T-cell (primary cell): ENCODE measurements at regions not wholly inside any gene's neighbourhood (a gene's known extent, or its start where the extent isn't known, plus 50 kb on each side); places are given as distances from the start of the nearest gene placed in this dataset.

ENCODE experiments used
- ATAC-seq, 4 experiments: fragments of 200-7000 bp in 3 of 4; fragments of 150-1000 bp in 1 of 4; cut with Tn5 transposase; replicated peaks in 1 of 4; 1 replicate in 3 of 4; 2 replicates in 1 of 4; pipeline ENCODE4 v1.10.0; 2021; ENCODE audit warnings: moderate library complexity in 3 of 4, mild to moderate bottlenecking in 2 of 4, moderate number of reproducible peaks in 1 of 4
- CTCF ChIA-PET, 2 donors: fragments of 300-600 bp; sonication (Branson Sonifier 250); formaldehyde crosslinking; loops; one replicate each; lab custom pipeline; 2022; ENCODE audit warnings: antibody characterized with exemption in 2 of 2; lab: Charles Lee
- POLR2A ChIA-PET, 2 donors: fragments of 300-600 bp; sonication (Branson Sonifier 250); formaldehyde crosslinking; loops; one replicate each; lab custom pipeline; 2022; ENCODE audit warnings: antibody characterized with exemption in 2 of 2; lab: Charles Lee
- DNase-seq, 35 experiments: peaks; one replicate each; pipeline versions ENCODE4 v3.0.0 to v3.0.0-alpha.2; 2013 to 2023
- H3K27ac ChIP-seq: one replicate; pipeline ENCODE4 v1.5.1; 2013; ENCODE audit warnings: low read length
- H3K27me3 ChIP-seq, 2 experiments: replicated peaks in 1 of 2; 1 replicate in 1 of 2; 2 replicates in 1 of 2; pipeline versions ENCODE4 v1.6.1 to v1.7.0; 2013; ENCODE audit warnings: low read length in 1 of 2, mixed read lengths in 1 of 2; ENCODE audit not compliant: control insufficient read depth in 2 of 2, insufficient read depth in 2 of 2; ENCODE audit errors: extremely low read depth in 1 of 2
- H3K36me3 ChIP-seq, 2 donors: 1 replicate in 1 of 2; 2 replicates in 1 of 2; pipeline versions ENCODE4 v1.6.1 to v1.7.0; 2013; ENCODE audit warnings: low read length in 1 of 2; ENCODE audit not compliant: control insufficient read depth in 2 of 2, insufficient read depth in 1 of 2; ENCODE audit errors: extremely low read depth in 1 of 2
- H3K4me1 ChIP-seq, 2 experiments: 1 replicate in 1 of 2; 2 replicates in 1 of 2; pipeline versions ENCODE4 v1.6.1 to v1.7.0; 2013; ENCODE audit warnings: low read length in 2 of 2, mixed read lengths in 1 of 2; ENCODE audit not compliant: insufficient read depth in 2 of 2, control insufficient read depth in 1 of 2; ENCODE audit errors: extremely low read depth in 1 of 2
- H3K4me3 ChIP-seq, 2 donors: 1 replicate in 1 of 2; 2 replicates in 1 of 2; pipeline versions ENCODE4 v1.5.1 to v1.7.0; 2013; ENCODE audit warnings: mild to moderate bottlenecking in 2 of 2, low read length in 1 of 2, moderate library complexity in 1 of 2; ENCODE audit not compliant: control insufficient read depth in 1 of 2; ENCODE audit errors: extremely low read depth in 1 of 2
- H3K9me3 ChIP-seq: 2 replicates; pipeline ENCODE4 v1.7.0; 2013
- H3K27ac Mint-ChIP-seq, 2 donors: one replicate each; pipeline ENCODE4 v1.8.0; 2020 to 2021; ENCODE audit warnings: mild to moderate bottlenecking in 2 of 2, mixed read lengths in 2 of 2
- H3K27me3 Mint-ChIP-seq, 2 donors: one replicate each; pipeline ENCODE4 v1.8.0; 2021 to 2022; ENCODE audit warnings: mixed read lengths in 2 of 2
- H3K36me3 Mint-ChIP-seq: one replicate; pipeline ENCODE4 v1.8.0; 2021; ENCODE audit warnings: mixed read lengths
- H3K4me1 Mint-ChIP-seq, 3 donors: one replicate each; pipeline ENCODE4 v1.8.0; 2020 to 2022; ENCODE audit warnings: mixed read lengths in 3 of 3, mild to moderate bottlenecking in 1 of 3
- H3K4me3 Mint-ChIP-seq, 3 donors: one replicate each; pipeline ENCODE4 v1.8.0; 2020 to 2022; ENCODE audit warnings: mild to moderate bottlenecking in 3 of 3, mixed read lengths in 3 of 3, moderate library complexity in 3 of 3
- H3K9me3 Mint-ChIP-seq, 3 donors: one replicate each; pipeline ENCODE4 v1.8.0; 2020 to 2022; ENCODE audit warnings: mixed read lengths in 3 of 3
- WGBS: methylation state at CpG from one replicate; pipeline ENCODE4 v1.1.5; 2013; ENCODE audit warnings: missing lambda C conversion rate; ENCODE audit not compliant: insufficient coverage; 5-methylcytosine and 5-hydroxymethylcytosine counted together

DNA sequence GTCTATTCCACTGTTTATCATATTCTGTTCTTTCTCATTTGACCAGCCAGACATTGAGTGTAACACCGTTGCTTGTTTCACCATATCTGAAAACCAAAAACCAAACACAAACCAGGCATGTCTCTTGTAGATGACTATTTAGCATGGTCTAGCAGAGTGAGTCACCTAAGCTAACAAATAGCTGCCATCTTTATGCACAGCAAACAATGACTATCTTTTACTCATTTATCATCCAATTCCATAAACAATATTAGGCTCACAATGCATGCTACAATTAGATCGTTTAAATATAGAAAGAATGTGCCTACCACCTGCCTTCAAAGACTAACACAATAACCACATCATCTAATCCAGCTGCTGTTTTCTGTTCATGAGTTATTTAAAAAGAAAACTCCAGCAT, 495.4 kb downstream of the PCDH19 start:
- Histone ChIP-seq H3K27ac (no peak overlapping the region), H3K36me3 (no peaks in the 10 kb centered on the region), H3K4me1 (no peaks in the 10 kb centered on the region), H3K27me3 (no peaks in the 10 kb centered on the region), H3K9me3 (no peaks in the 10 kb centered on the region), H3K4me3 (no peak overlapping the region)
- WGBS, result no CpG with 5 or more reads among the region's 2 CpGs
- H3K27ac Mint-ChIP-seq, result no peak overlapping the region
- H3K4me3 Mint-ChIP-seq, result no peak overlapping the region
- no peaks in the 10 kb centered on the region for H3K9me3 Mint-ChIP-seq
- H3K36me3 Mint-ChIP-seq, result no peaks in the 10 kb centered on the region
- POLR2A ChIA-PET, result no interaction called here
- peaks cover 0 to 6% of the 10 kb centered on the region in 2 donors for H3K27me3 Mint-ChIP-seq
- no peak for ATAC-seq
- CTCF ChIA-PET, result no interaction called here
- H3K4me1 Mint-ChIP-seq, result no peaks in the 10 kb centered on the region
- no peak for DNase-seq

- Histone ChIP-seq H3K4me3 (no peak overlapping the region), H3K27me3 (no peaks in the 10 kb centered on the region), H3K9me3 (no peaks in the 10 kb centered on the region), H3K4me1 (no peaks in the 10 kb centered on the region), H3K36me3 (no peaks in the 10 kb centered on the region), H3K27ac (no peak overlapping the region)
- no peak overlapping the region for H3K27ac Mint-ChIP-seq
- H3K27me3 Mint-ChIP-seq, result peaks cover 0 to 6% of the 10 kb centered on the region in 2 donors
- H3K9me3 Mint-ChIP-seq, result no peaks in the 10 kb centered on the region
- DNase-seq (no peak), ATAC-seq (no peak)
- CTCF ChIA-PET, result no interaction called here
- POLR2A ChIA-PET, result no interaction called here
- H3K4me3 Mint-ChIP-seq, result no peak overlapping the region
- H3K36me3 Mint-ChIP-seq, result no peaks in the 10 kb centered on the region
- WGBS, result 80% methylated on average over 1 of the region's 5 CpGs
- no peaks in the 10 kb centered on the region for H3K4me1 Mint-ChIP-seq
Observed at GRCh38 chrX:99913611-99914010, 496.5 kb downstream of the PCDH19 start.

DNA sequence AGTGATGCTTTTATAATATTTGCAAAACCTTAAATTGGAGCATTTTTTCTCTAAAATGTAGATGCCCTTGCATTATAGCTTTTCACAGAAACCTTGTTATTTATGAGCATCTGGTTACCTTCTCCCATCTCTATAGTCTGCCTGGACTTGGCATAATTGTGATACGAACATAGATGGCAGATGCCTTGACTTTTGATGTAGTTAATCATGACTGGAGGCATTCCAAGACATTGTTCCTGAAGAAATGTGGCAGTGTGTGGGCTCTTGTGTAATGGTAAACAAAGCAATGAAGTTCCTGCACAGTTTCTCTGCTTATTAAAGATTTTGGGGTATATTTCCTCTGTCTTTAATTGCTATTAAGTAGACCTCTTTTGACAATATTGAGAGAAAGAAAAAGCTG, 500.1 kb downstream of the PCDH19 start:
- POLR2A ChIA-PET, result no interaction called here
- WGBS, result no CpG with 5 or more reads among the region's 1 CpG
- Mint-ChIP-seq H3K36me3 (no peaks in the 10 kb centered on the region), H3K9me3 (peaks cover 0 to 4% (median 3%) of the 10 kb centered on the region in 3 donors), H3K4me3 (no peak overlapping the region), H3K27ac (no peak overlapping the region), H3K4me1 (no peaks in the 10 kb centered on the region), H3K27me3 (peaks cover 0 to 6% of the 10 kb centered on the region in 2 donors)
- Histone ChIP-seq H3K27ac (no peak overlapping the region), H3K4me3 (no peak overlapping the region), H3K4me1 (no peaks in the 10 kb centered on the region), H3K36me3 (no peaks in the 10 kb centered on the region), H3K9me3 (no peaks in the 10 kb centered on the region), H3K27me3 (no peaks in the 10 kb centered on the region)
- CTCF ChIA-PET, result interaction anchor here in 1 of 2 donors (0.6 kb wide), 1 partner anchor 580 kb away, joined by 7 read pairs; no protein-coding TSS in a partner anchor
- no peak for DNase-seq
- no peak for ATAC-seq

- H3K4me1 ChIP-seq, result no peaks in the 10 kb centered on the region
- DNase-seq, result no peak
- no peak for ATAC-seq
- H3K36me3 ChIP-seq, result no peaks in the 10 kb centered on the region
- POLR2A ChIA-PET, result no interaction called here
- CTCF ChIA-PET, result no interaction called here
- no peak overlapping the region for H3K27ac Mint-ChIP-seq
- no peaks in the 10 kb centered on the region for H3K27me3 ChIP-seq
- H3K9me3 ChIP-seq, result no peaks in the 10 kb centered on the region
- peaks cover 0 to 1% (median 0%) of the 10 kb centered on the region in 3 donors for H3K9me3 Mint-ChIP-seq
- no peak overlapping the region for H3K4me3 Mint-ChIP-seq
- H3K27ac ChIP-seq, result no peak overlapping the region
- H3K4me1 Mint-ChIP-seq, result no peaks in the 10 kb centered on the region
- H3K4me3 ChIP-seq, result no peak overlapping the region
- no peaks in the 10 kb centered on the region for H3K27me3 Mint-ChIP-seq
- H3K36me3 Mint-ChIP-seq, result no peaks in the 10 kb centered on the region
- WGBS, result no CpG with 5 or more reads among the region's 4 CpGs
Observed at GRCh38 chrX:99901091-99901490, 509.0 kb downstream of the PCDH19 start.

- Histone ChIP-seq H3K4me3 (no peak overlapping the region), H3K9me3 (no peaks in the 10 kb centered on the region), H3K27me3 (no peaks in the 10 kb centered on the region), H3K4me1 (no peaks in the 10 kb centered on the region), H3K27ac (no peak overlapping the region), H3K36me3 (no peaks in the 10 kb centered on the region)
- POLR2A ChIA-PET, result interaction anchor here in 1 of 2 donors (0.6 kb wide), 1 partner anchor 351 kb away, joined by 3 read pairs; no protein-coding TSS in a partner anchor
- Mint-ChIP-seq H3K27me3 (peaks cover 0 to 4% of the 10 kb centered on the region in 2 donors), H3K4me3 (no peak overlapping the region), H3K27ac (no peak overlapping the region), H3K36me3 (no peaks in the 10 kb centered on the region), H3K9me3 (peaks cover 0 to 11% (median 10%) of the 10 kb centered on the region in 3 donors), H3K4me1 (no peaks in the 10 kb centered on the region)
- WGBS, result no CpG with 5 or more reads among the region's 18 CpGs
- ATAC-seq (no peak), DNase-seq (no peak)
- CTCF ChIA-PET, result no interaction called here
Observed at GRCh38 chrX:99887918-99888317, 522.2 kb downstream of the PCDH19 start.

GRCh38 chrX:99857455-99857854, 552.6 kb downstream of the PCDH19 start:
- Histone ChIP-seq H3K4me3 (no peak overlapping the region), H3K9me3 (no peaks in the 10 kb centered on the region), H3K27me3 (no peaks in the 10 kb centered on the region), H3K36me3 (no peaks in the 10 kb centered on the region), H3K27ac (no peak overlapping the region), H3K4me1 (no peaks in the 10 kb centered on the region)
- CTCF ChIA-PET, result no interaction called here
- Mint-ChIP-seq H3K4me1 (no peaks in the 10 kb centered on the region), H3K9me3 (peaks cover 0 to 3% (median 0%) of the 10 kb centered on the region in 3 donors), H3K4me3 (no peak overlapping the region), H3K36me3 (no peaks in the 10 kb centered on the region), H3K27ac (no peak overlapping the region), H3K27me3 (peaks cover 0 to 4% of the 10 kb centered on the region in 2 donors)
- DNase-seq, result no peak
- POLR2A ChIA-PET, result interaction anchor here in 1 of 2 donors (0.6 kb wide), 1 partner anchor 12 kb away, joined by 3 read pairs; no protein-coding TSS in a partner anchor
- no CpG with 5 or more reads among the region's 1 CpG for WGBS
- ATAC-seq, result no peak

DNA sequence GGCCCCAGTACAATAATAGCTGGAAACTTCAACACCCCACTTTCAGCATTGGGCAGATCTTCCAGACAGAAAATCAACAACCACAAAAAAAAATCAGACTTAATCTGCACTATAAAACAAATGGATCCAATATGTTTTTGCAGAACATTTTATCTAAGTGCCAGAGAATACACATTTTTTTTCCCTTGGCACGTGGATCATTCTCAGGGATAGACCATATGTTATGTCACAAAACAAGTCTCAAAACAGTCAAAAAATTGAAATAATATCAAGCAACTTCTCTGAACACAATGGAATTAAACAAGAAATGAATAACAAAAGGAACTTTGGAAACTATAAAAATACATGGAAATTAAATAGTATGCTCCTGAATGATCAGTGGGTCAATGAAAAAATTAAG, 576.3 kb downstream of the PCDH19 start:
- DNase-seq (no peak), ATAC-seq (no peak)
- Mint-ChIP-seq H3K9me3 (peaks cover 0 to 11% (median 0%) of the 10 kb centered on the region in 3 donors), H3K36me3 (no peaks in the 10 kb centered on the region), H3K4me1 (no peaks in the 10 kb centered on the region), H3K27ac (no peak overlapping the region), H3K4me3 (no peak overlapping the region), H3K27me3 (peaks cover 0 to 24% of the 10 kb centered on the region in 2 donors)
- H3K27ac ChIP-seq, result no peak overlapping the region
- no peaks in the 10 kb centered on the region for H3K9me3 ChIP-seq
- no peaks in the 10 kb centered on the region for H3K36me3 ChIP-seq
- POLR2A ChIA-PET, result no interaction called here
- H3K4me1 ChIP-seq, result no peaks in the 10 kb centered on the region
- no peaks in the 10 kb centered on the region for H3K27me3 ChIP-seq
- no CpG with 5 or more reads among the region's 1 CpG for WGBS
- H3K4me3 ChIP-seq, result no peak overlapping the region
- CTCF ChIA-PET, result no interaction called here
